Type B pancreatic cell (in vitro differentiated cells): ENCODE measurements at regions not wholly inside any gene's neighbourhood (a gene's known extent, or its start where the extent isn't known, plus 50 kb on each side); places are given as distances from the start of the nearest gene placed in this dataset.

Source experiments
- DNase-seq: peaks from one replicate; pipeline ENCODE4 v3.0.0; 2021; ENCODE audit warnings: mixed read lengths; ENCODE audit not compliant: unreplicated experiment; ENCODE audit errors: extremely low spot score
- H3K27ac Mint-ChIP-seq: 2 replicates; pipeline ENCODE4 v1.8.0; 2021; ENCODE audit warnings: mild to moderate bottlenecking, mixed read lengths
- H3K27me3 Mint-ChIP-seq: 2 replicates; pipeline ENCODE4 v1.8.0; 2021; ENCODE audit warnings: mixed read lengths
- H3K36me3 Mint-ChIP-seq: 2 replicates; pipeline ENCODE4 v1.8.0; 2021; ENCODE audit warnings: mixed read lengths
- H3K4me1 Mint-ChIP-seq: one replicate; pipeline ENCODE4 v1.8.0; 2021; ENCODE audit warnings: mixed read lengths; ENCODE audit not compliant: unreplicated experiment
- H3K4me3 Mint-ChIP-seq: 2 replicates; pipeline ENCODE4 v1.8.0; 2021; ENCODE audit warnings: mild to moderate bottlenecking, mixed read lengths
- H3K9me3 Mint-ChIP-seq: 2 replicates; pipeline ENCODE4 v1.8.0; 2021; ENCODE audit warnings: mixed read lengths
- TF ChIP-seq, protein P1 (sequence below): fragments of 200-600 bp; sonication (generic); conservative IDR thresholded peaks from 2 replicates; pipeline ENCODE4 v1.5.0; 2021; ENCODE audit warnings: antibody characterized with exemption, mild to moderate bottlenecking

DNA sequence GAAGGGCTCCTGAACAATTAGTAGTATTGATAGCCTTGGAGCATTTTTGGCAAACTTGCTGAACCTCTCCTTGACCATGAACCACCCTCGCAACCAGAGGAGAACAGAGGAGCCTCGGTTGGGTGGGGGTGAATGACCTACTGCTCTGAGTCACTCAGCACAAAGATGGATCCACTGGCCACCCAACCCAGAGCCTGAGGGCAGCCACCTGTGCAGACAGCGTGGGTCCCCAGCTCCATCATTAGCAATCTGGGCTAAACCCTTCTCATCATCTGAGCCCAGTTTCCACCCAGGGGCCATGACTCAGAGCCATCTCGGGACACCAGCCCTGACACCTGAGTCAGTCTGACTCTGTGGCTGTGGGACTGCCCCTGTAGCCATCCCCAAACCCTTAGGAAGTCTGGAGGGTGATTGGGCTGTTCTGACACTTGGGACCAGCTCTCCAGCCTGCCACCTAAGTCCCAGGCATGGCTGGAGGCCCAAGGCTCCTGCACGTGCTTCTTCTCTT, 171.8 kb upstream of the GPR26 start:
- TF ChIP-seq, protein P1, sequence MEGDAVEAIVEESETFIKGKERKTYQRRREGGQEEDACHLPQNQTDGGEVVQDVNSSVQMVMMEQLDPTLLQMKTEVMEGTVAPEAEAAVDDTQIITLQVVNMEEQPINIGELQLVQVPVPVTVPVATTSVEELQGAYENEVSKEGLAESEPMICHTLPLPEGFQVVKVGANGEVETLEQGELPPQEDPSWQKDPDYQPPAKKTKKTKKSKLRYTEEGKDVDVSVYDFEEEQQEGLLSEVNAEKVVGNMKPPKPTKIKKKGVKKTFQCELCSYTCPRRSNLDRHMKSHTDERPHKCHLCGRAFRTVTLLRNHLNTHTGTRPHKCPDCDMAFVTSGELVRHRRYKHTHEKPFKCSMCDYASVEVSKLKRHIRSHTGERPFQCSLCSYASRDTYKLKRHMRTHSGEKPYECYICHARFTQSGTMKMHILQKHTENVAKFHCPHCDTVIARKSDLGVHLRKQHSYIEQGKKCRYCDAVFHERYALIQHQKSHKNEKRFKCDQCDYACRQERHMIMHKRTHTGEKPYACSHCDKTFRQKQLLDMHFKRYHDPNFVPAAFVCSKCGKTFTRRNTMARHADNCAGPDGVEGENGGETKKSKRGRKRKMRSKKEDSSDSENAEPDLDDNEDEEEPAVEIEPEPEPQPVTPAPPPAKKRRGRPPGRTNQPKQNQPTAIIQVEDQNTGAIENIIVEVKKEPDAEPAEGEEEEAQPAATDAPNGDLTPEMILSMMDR = no peak
- Mint-ChIP-seq H3K36me3 (no peaks in the 10 kb centered on the region), H3K27ac (no peak overlapping the region), H3K27me3 (peaks cover 71% of the 10 kb centered on the region), H3K4me3 (no peak overlapping the region), H3K9me3 (no peaks in the 10 kb centered on the region), H3K4me1 (peaks cover 20% of the 10 kb centered on the region)
- no peak for DNase-seq

DNA sequence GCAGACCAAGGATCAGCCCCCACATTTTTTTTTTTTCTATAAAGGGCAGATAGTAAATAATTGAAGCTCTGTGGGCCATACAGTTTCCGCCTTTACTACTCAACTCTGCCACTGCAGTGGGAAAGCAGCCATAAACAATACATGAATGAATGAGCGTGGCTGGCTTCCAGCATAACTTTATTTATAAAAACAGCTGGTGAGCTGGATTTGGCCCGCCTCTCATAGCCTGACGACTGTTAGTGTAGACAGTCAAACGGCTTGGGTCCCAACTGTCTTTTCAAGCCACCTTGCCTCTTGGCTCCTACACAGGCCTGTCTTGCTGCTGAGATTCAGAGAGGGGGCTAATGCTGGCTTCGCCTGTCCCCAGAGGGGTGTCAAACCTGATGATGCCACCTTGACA, 169.8 kb upstream of the GPR26 start:
- H3K27ac Mint-ChIP-seq = no peak overlapping the region
- peaks cover 21% of the 10 kb centered on the region for H3K4me1 Mint-ChIP-seq
- no peak overlapping the region for H3K4me3 Mint-ChIP-seq
- no peaks in the 10 kb centered on the region for H3K9me3 Mint-ChIP-seq
- TF ChIP-seq, protein P1 = no peak
- H3K36me3 Mint-ChIP-seq = no peaks in the 10 kb centered on the region
- H3K27me3 Mint-ChIP-seq = peaks cover 77% of the 10 kb centered on the region
- DNase-seq = no peak

DNA sequence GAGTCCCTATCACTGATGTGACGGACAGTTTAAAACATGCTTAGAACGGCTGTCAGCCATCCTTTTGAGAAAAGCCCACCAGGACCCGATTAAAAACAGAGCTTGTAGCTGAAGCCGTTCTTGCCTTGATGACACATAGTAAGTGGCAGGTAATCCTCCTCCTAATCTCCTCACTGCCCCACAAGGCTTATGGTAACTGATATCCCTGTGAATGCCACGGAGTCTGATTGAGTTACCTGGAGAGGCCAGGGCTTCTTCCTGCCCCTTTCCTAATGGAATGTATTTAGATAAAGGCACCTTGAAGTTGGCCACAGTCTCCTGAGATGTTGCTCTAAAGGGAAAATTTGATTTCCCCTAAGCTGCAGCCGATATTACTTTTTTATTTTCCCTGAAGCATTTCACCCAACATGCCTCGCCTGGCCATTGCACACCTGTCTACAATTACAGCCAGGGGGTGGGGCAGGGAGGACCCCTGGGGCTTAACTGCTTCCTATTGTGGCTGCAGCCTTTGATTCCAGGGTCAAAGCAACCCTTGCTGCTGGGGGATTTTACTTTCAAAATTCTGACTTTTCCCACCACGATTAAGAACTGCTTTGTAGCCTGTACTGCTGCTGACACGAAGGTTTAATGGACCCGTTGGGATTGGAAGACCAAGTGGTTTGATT, 169.0 kb upstream of the GPR26 start:
- H3K4me1 Mint-ChIP-seq = peaks cover 14% of the 10 kb centered on the region
- no peak overlapping the region for H3K27ac Mint-ChIP-seq
- H3K4me3 Mint-ChIP-seq = no peak overlapping the region
- DNase-seq = no peak
- no peaks in the 10 kb centered on the region for H3K9me3 Mint-ChIP-seq
- H3K27me3 Mint-ChIP-seq = peaks cover 77% of the 10 kb centered on the region
- H3K36me3 Mint-ChIP-seq = no peaks in the 10 kb centered on the region
- TF ChIP-seq, protein P1 = no peak

DNA sequence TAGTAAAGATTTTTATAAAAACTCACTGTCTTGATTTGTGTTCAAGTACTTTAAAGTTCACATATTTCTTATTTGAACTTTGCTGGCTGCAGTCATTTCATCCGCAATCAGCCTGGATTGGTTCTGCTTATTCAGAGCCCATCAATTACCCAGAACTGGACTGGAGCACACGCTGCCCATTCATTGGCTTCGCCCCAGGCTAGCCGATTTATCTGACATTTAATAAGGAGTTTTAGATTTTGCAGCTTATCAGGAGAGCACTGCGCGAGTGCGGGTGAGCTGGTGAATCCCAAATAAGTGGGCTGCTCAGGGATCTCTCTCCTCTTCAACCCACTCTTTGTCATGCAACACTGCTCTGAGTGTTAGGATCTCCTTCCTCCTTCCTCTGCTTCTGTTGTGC, 166.0 kb upstream of the GPR26 start:
- no peak for DNase-seq
- TF ChIP-seq, protein P1 = no peak
- no peak overlapping the region for H3K27ac Mint-ChIP-seq
- H3K9me3 Mint-ChIP-seq = no peaks in the 10 kb centered on the region
- peaks cover 77% of the 10 kb centered on the region for H3K27me3 Mint-ChIP-seq
- no peak overlapping the region for H3K4me3 Mint-ChIP-seq
- H3K4me1 Mint-ChIP-seq = peaks cover 12% of the 10 kb centered on the region
- no peaks in the 10 kb centered on the region for H3K36me3 Mint-ChIP-seq

DNA sequence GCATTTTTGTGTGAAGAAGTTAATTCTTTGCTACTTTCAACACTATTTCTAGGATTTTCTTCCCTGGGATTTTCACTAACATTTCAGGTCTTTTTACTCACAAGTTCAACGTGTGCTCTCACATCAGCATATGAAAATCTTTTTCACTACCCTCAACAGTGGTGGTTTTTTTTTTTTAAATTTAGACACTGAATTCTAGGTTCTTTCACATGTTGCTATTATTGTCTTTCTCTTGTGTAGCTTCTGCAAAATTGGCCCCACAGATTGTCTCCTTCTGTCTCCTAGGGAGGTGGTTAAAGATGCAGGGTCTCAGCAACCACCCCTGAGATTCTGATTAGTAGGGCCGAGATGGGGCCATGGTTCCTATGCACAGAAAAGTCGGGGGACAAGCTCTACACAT, 165.0 kb upstream of the GPR26 start:
- peaks cover 77% of the 10 kb centered on the region for H3K27me3 Mint-ChIP-seq
- no peak overlapping the region for H3K4me3 Mint-ChIP-seq
- H3K9me3 Mint-ChIP-seq = no peaks in the 10 kb centered on the region
- H3K27ac Mint-ChIP-seq = no peak overlapping the region
- TF ChIP-seq, protein P1 = no peak
- no peaks in the 10 kb centered on the region for H3K36me3 Mint-ChIP-seq
- peaks cover 6% of the 10 kb centered on the region for H3K4me1 Mint-ChIP-seq
- no peak for DNase-seq
